CD4-positive, alpha-beta T cell treated with Interleukin-17A for 1 hour (primary cell): ENCODE measurements at regions not wholly inside any gene's neighbourhood (a gene's known extent, or its start where the extent isn't known, plus 50 kb on each side); places are given as distances from the start of the nearest gene placed in this dataset.
"Not testable (repeated sequence)": the region's sequence is repeated elsewhere in the genome, so short reads cannot be mapped to it uniquely, and the experiment has no call there.

Experiments used
- DNase-seq: peaks from one replicate; pipeline ENCODE4 v3.0.0-alpha.2; 2020

DNA sequence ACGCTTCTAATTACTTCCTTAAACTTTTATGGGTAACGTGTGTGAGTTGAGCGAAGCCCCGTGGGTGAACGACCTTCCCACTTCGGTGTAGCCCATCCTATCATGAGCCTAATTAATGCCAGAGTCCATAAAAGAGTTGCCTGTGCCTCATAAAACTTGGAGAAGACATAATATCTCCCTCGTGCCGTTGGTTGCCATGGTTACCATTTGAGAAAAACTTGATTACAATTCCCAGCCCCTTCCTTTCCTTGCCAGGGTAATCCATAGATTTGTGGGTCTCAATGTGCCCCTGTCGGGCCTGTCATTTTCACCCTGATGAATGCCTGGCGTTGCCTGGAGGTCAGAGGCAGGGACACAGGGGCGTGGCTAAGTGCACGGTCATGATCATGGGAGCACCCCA, 127.1 kb downstream of the GLRX3 start:
- DNase-seq: no peak

DNA sequence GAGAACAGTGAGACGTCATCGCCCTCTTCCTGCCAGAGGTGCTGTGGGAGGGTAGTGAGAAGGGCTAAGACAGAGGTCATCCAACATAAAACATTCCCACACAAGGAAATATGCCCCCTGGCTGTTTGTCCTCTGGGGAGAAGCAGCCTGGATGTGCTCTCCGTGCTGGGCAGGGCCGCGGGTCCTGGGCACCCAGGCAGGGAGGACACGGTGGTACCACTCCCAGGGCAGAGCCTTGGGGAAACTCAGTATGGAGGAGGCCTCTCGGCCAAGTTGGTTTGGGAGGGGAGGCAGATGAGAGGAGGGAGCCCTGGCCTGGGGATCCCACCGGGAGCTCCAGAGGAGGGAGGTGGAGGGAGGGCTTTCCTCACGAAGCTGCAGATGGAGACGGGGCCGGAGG, 129.4 kb downstream of the GLRX3 start:
- no peak for DNase-seq

DNA sequence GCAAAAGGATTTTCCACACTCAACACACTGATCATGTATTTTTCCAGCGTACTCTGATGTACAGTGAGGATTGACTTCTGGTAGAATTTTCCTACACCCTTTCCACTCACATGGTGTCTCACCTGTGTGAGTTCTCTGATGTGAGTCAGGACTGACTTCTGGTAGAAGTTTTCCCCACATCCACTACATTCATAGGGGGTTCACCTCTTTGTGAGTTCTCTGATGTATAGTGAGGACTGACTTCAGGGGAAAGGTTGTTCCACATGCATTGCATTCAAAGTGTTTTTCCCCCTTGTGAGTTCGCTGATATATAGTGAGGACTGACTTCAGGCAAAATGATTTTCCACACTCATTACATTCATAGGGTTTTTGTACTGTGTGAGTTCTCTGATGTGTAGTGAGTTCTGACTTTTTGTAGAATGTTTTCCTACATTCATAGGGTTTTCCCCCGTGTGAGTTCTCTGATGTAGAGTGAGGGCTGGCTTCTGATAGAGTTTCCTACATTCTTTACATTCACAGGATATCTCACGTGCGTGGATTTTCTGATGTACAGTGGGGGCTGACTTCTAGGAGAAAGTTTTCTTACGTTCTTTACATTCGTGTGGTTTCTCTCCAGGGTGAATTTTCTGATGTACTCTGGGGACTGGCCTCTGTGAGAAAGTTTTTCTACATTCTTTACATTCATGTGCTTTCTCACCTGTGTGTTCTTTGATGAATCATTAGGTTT, 146.5 kb downstream of the GLRX3 start:
- no peak for DNase-seq

DNA sequence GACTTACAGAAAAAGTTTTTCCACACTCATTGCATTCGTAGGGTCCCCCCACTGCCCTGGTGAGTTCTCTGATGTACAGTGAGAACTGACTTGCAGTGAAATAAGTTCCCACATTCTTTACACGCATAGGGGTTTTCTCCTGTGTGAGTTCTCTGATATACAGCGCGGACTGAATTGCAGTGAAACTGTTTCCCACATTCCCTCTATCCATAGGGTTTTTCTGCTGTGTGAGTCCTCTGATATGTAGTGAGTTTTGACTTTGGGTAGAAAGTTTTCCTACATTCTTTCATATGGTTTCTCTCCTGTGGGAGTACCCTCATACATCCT, 147.0 kb downstream of the GLRX3 start:
- no peak for DNase-seq

DNA sequence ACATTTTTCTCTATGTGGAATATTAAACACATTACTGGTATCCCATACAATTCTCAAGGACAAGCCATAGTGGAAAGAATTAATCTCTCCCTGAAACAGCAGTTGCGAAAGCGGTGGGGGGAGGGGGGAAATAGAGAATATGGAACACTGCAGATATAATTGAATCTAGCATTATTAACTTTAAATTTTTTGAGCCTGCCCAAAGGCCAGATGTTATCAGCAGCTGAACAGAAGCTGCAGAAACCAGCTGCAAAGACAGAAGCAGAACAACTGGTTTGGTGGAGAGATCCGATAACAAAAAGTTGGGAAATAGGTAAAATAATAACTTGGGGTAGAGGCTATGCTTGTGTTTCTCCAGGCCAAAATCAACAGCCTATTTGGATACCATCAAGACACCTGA, 159.6 kb downstream of the GLRX3 start:
- not testable (repeated sequence) for DNase-seq

DNA sequence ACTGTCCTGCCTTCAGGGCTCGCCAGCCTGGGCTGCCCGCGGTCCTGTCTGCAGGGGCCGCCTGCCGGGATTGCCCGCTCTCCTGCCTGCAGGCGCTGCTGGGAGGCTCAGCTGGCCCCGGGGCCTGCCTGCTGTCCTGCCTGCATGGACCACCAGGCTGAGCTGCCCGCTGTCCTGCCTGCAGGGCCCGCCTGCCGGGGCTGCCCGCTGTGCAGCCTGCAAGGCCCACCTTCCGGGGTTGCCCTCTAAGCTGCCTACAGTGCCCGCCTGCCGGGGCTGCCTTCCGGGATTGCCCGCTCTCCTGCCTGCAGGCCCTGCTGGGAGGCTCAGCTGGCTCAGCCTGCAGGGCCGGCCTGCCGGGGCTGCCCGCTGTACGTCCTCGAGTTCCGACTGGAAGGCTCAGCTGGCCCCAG, 164.4 kb downstream of the GLRX3 start:
- DNase-seq: peak; percentile 52

DNA sequence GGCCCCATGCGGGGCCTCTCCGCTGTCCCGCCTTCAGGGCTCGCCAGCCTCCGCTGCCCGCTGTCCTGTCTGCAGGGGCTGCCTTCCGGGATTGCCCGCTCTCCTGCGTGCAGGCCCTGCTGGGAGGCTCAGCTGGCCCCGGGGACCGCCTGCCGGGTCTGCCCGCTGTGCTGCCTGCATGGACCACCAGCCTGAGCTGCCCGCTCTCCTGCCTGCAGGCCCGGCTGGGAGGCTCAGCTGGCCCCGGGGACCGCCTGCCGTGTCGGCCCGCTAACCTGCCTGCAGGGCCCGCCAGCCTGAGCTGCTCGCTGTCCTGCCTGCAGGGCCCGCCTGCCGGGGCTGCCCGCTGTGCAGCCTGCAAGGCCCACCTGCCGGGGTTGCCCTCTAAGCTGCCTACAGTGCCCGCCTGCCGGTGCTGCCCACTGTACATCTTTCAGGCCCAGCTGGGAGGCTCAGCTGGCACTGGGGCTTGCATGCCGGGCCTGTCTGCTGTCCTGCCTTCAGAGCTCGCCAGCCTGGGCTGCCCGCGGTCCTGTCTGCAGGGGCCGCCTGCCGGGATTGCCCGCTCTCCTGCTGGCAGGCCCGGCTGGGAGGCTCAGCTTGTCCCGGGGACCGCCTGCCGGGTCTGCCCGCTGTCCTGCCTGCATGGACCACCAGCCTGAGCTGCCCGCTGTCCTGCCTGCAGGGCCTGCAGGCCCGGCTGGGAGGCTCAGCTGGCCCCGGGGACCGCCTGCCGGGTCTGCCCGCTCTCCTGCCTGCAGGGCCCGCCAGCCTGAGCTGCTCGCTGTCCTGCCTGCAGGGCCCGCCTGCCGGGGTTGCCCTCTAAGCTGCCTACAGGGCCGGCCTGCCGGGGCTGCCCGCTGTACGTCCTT, 165.1 kb downstream of the GLRX3 start:
- peak; percentile 56 for DNase-seq

DNA sequence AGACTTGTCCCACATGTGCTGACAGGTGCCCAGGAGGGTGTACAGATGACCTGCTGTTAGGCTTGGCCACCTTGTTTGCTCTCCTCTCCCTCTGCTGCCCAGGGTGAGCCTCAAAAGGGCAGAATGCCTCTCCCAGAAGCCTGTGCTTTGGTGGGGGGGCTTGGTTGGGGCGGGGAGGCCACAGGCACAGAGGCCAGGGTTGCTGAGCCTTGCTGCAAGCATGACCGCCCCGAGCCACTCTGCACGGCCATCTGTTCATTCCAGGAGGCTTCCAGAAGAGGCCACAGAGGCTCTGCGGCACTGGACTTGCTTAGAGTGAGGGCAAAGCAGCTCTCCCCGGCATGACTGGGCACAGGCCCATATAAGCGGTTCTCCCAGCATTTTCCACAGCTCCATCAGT, 190.8 kb downstream of the GLRX3 start:
- no peak for DNase-seq

DNA sequence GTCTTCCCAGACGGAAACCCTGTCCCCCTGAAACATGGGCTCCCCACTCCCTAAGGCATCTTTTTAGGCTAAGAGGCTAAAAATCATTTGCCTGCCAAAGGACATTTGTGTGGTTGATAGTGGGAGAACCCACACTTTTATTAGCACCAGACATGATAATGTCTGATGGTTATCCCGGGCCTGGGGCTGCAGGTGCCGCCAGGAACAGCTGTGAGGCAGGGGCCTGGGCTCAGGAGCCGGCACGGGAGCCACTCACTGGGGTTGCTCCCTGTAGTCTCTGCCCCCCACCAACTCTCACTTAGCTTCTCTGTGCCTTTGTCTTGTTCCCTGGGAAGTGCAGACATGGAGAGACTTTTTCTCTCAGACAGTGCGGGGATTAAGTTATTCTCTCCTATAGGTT, 193.6 kb downstream of the GLRX3 start:
- DNase-seq: no peak

DNA sequence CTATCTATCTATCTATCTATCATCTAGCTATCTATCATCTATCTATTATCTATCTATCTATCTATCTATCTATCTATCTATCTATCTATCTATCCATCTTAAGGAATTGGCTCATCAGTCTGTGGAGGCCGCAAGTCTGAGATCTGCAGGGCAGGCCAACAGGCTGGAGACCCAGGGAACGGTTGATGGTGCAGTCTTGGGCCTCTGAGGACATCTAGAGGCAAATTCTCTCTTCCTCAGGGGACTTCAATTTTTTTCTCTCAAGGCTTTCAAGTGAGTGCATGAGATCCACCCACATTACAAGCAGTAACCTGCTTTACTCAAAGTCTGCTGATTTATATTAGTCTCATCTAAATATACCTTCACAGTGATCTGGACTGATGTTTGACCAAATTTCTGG, 197.0 kb downstream of the GLRX3 start:
- no peak for DNase-seq

DNA sequence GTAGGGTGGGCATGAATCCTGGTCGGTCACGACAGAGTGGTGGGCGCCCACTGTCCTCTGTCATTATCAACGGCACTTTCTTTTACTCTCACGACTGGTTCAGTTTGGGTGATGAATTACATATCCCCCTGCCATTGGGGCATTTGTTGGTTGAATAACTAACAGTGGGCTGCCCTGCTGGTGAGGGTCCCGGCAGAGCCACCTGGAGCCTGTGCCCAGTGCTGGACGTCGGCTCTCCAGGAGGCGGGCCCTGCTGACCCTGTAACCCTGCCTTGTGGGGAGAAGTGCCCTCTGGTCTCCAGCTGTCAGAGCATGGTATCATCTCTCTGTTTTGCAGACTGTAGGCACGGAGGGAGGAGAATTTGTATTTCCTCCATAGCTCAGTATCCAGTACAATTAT, 199.1 kb downstream of the GLRX3 start:
- no peak for DNase-seq

DNA sequence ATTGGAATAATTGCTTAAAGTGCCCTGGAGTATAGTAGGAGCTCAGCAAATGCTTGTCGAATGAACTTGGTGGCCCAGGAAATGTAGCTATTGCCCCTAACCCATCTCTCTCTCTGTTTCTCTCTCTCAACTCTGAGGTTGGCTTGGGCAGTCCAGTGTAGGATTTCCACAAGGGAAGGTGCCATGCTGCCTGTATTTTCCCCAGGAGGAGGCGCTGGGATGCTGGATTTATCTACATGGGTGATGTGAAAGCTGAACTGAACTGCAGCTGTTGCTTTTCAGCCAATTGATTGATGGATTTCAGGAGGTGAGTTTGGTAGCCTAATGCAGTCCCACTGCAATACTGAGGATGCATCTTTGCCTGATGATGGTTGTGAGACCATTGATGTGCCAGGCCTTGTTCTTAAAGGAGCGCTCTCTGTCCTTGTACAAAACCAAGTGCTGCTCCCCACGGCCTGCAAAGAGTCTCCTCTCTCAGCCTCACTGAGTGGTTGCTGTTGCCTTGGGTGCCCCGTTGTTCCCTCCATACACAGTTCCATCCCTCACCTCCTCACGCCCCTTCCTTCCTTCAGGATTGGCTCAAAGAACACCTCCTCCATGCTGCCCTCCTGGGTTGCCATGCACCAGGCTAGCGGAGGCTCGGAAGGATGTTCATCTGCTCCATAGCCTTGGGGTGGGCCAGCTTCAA, 200.6 kb downstream of the GLRX3 start:
- no peak for DNase-seq

DNA sequence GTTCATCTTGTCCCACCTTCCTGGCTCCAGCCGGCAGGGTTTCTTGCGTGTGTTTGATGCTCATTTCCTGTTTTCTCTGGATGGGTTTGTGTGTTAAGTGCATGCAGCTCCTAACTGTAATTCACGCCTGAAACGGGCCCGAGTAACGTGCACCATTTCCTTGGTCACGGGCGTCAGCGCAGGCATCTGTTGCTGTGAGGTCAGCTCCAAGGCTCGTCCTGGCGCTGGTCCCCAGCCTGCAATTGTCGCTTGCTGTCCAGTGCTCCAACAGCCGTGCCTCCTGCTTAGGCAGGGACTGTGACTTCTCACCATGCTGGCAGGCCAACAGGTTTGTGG, 201.1 kb downstream of the GLRX3 start:
- no peak for DNase-seq

DNA sequence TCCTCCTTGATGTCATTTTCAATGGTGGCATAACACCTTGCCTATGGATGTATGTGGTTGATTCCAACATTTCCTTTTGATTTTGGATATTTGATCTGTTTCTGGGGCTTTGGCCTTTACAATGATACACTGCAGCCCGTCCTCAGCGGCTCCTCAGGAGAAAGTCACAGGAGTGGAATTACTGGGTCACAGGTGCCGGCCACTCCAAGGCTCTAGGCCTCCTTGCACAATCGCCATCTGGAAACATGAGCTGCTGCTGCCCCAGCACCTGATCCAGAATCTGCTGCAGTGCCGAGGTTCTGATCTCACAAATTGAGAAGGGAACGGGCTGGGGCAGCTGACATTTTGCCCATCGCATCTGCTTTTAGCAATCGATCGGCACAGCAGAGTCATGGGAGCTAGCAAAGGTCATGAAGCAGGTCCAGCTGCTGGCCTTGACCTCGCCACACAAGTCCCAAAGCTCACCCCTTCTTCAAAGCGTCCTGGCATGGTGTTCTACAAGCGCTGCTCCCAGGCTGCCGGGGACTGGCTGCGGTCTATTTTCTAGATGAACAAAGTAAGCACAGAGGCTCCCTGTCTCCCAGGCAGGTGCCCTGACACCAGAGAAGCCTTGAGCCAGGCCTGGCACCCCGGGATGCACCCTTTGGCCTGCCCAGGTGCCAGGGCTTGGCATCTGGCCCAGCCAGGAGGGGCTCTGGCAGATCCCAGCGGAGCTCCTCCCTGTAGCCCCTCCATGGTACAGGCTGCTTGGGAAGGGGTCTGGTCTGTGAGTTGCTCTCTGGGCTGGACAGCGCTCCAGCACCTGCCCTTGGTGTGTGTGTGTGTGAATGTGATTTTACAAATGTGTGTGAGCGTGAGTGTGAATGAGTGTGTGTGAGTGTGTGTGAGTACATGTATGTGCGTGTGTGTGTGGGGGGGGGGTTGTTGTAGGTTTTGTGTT, 201.8 kb downstream of the GLRX3 start:
- DNase-seq: no peak

DNA sequence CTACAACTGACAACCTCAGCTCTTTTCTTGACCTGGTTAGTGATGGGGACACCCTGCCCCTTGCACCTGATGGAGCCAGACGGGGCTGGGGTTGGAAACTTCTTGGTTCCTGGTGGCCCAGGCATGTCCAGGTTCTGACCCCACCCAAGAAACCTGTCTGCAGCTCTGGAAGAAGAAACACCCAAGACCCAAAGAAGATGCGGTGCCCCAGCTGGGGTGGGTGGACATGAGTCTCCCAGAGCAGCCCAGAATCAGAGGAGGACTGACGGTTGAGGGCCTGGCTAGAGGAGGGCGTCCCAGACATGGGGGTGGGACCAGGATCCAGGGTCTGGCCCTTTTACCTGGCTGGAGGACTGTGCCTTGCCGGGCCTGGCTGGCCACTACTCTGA, 202.4 kb downstream of the GLRX3 start:
- DNase-seq: no peak

DNA sequence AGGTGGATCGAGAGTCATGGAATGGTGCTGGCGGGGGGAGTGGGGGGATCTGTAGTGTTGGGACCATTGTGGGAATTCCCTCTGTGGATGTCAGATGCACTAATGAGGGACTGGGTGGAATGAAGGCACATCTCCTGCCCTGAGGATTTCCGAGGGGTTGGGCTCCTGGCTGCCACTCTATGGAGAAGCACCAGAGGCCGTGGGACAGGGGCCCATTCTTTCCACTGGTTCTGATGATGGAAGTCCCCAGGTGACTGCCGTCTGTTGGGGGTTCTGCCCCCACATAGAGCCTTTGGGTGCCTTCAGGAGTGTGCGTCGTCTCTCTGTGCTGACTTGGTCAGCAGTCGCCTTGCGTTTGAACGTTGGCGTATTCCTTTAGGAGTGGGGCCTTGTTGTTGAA, 202.9 kb downstream of the GLRX3 start:
- no peak for DNase-seq

DNA sequence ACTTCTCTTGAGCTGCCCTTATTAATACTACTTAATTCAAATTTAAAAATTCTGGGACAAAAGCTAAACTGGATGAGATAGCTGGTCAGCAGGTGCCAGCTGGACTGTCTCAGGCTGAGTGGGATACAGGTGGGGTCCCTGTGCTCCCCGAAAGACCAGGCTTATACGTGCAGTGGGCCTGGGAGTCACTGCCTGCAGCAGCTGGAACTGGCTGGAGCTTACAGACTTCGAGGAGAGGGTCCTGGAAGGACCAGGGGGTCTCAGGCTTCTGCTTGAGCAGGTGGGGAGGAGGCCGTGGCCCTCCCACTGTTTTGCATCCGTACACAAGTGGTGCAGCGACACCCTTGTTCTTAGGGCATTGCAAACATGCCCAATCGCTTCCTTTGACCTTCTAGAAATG, 203.7 kb downstream of the GLRX3 start:
- no peak for DNase-seq

DNA sequence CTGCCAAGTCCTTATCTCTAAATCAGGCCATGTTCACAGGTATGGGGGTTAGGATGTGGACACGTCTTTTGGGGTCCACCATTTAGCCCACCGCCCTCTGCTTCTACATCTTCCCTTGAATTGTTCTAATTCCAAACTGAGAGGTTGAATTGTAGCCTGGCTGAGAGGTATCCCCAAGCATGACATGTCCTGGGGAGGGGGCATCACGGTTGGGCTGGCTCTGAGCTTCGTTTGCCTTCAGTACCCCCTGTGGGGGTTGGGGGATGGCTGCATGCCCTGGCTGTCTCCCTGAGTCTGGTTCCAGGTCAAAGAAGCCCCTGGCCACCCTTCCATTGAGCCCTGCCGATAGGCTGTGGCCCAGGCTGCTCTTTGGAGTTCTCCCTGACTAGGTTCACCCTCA, 204.6 kb downstream of the GLRX3 start:
- DNase-seq: no peak

DNA sequence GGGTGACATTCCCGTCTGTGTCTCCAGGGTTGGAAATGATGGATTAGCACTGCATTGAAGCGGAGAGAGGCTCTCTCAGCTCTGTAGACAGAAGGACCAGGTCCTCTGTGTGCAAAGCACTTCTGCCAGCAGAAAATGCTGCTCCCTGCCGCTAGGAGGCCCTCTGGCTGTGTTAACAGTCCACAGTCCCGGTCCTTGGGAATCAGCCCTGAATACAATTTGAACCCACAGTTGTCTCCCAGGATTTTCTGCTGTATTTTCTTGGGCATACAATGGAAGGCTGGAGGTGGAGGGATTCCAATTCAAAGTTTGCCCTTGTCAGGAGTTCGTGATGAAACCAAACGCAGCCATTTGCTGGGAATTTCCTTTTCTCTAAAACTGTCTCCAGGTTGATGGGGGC, 205.2 kb downstream of the GLRX3 start:
- DNase-seq: no peak

DNA sequence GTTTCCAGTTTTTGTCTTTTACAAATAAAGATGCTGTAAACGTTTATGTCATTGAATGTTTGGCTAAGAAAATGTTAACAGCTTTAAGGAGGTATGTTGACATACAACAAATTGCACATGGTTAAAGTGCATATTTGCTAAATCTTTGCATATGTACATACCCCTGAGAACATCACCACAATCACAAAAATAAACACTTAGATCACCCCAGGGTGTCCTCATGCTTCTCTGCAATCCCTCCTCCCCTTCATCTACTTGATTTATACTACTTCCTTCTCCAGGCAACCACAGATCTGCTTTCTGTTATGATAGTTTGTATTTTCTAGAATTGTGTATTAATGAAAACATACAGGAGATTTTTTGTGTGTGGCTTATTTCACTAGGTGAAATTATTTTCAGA, 209.5 kb downstream of the GLRX3 start:
- no peak for DNase-seq

DNA sequence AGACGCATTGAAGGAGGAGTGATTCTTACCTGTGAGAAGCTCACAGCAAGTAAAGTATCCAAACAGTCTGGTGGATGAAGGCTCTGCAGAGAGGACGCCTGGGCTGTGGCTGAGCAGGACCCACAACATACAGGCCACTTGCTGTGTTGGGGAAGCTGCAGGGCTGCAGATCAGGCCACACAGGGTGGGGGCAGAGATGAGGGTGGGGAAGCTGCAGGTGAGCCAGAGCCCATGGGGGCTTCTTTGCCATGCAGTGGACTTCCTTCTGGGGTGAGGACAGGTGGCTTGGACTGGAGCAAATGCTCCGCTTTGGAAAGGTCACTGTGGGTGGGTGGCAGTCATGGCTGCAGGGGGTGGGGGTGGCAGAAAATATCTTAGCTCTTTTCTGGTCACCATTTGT, 214.8 kb downstream of the GLRX3 start:
- DNase-seq: no peak

DNA sequence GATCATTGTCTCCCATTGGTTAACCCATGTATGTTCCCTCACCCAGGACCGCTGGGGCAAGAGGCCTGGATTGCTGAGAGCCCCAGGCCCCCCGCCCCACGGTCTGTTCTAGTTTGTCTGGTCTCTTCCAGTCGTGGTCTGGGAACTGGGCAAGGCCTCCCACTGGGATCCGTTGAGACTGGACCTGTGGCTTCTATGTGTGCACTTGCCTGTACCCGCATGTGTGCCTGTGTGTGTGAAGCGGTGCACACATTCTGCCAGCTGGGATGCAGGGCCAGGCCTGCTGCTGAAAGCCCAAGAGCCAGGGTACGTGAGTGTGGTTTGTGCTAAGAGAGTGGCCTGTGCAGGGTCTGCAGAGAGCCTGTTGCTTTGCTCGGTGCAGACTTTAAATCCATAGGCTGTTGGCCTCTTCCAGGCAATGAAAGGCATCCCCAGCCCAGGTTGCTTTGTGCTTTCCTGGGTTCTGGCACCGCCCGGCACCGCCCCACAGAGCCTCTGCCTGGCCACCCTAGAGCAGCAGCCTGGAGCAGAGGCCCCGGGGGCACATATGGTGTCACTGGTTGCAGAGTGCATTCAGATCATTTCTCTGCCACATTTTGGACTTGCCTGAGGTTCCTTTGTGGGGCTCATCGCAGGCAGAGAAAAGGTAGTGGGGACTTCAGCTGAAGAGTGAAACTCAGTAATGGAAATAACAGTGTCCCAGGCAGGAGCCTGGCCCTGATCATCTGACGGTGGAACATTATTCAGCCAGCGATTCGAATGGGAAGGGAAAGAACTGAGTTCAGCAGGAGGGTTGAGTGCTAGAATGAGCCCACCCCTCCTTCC, 215.5 kb downstream of the GLRX3 start:
- DNase-seq: no peak
